GM12878 (cell line): ENCODE measurements at regions not wholly inside any gene's neighbourhood (a gene's known extent, or its start where the extent isn't known, plus 50 kb on each side); places are given as distances from the start of the nearest gene placed in this dataset.

Experiments
- CEBPB ChIP-seq, 2 experiments: fragments of 150-350 bp in 1 of 2; IDR thresholded peaks; 2 replicates each; pipeline ENCODE4 v1.6.1; 2012 to 2014; ENCODE audit warnings: low read depth in 2 of 2, low read length in 2 of 2, borderline replicate concordance in 1 of 2, inconsistent platforms in 1 of 2
- CHD4 ChIP-seq: fragments of 200-600 bp; sonication (generic); IDR thresholded peaks from 2 replicates; pipeline ENCODE4 v1.6.1; 2016; ENCODE audit warnings: mild to moderate bottlenecking
- CREB1 ChIP-seq: IDR thresholded peaks from 2 replicates; pipeline ENCODE4 v1.6.1; 2012; ENCODE audit warnings: low read depth, mild to moderate bottlenecking, inconsistent platforms
- NR2C2 ChIP-seq: IDR thresholded peaks from 2 replicates; pipeline ENCODE4 v1.6.1; 2011; ENCODE audit warnings: borderline replicate concordance, low read depth; ENCODE audit not compliant: control insufficient read depth, insufficient read length
- SMARCA5 ChIP-seq: fragments of 450-650 bp; IDR thresholded peaks from 2 replicates; pipeline ENCODE4 v1.6.1; 2017; ENCODE audit warnings: mild to moderate bottlenecking
- SUZ12 ChIP-seq: fragments of 200-600 bp; sonication (generic); IDR thresholded peaks from one replicate; pipeline ENCODE4 v1.6.1; 2018; ENCODE audit warnings: antibody characterized with exemption, mild to moderate bottlenecking; ENCODE audit not compliant: unreplicated experiment
- TCF3 ChIP-seq: IDR thresholded peaks from 2 replicates; pipeline ENCODE4 v1.6.1; 2012; ENCODE audit warnings: low read depth, mild to moderate bottlenecking, low read length, borderline replicate concordance; ENCODE audit not compliant: insufficient read depth
- ZNF274 ChIP-seq: IDR thresholded peaks from one replicate; pipeline ENCODE4 v1.8.0; 2011; ENCODE audit not compliant: insufficient read length, insufficient read depth
- ZNF384 ChIP-seq: IDR thresholded peaks from 2 replicates; pipeline ENCODE4 v1.6.1; 2012; ENCODE audit warnings: low read depth, mild to moderate bottlenecking, low read length, improper control_type of control experiment, borderline replicate concordance
- TF ChIP-seq, protein P1 (sequence below), 3 experiments: IDR thresholded peaks in 2 of 3; conservative IDR thresholded peaks in 1 of 3; 2 replicates each; pipeline ENCODE4 v1.5.1; 2011; ENCODE audit warnings: low read depth in 3 of 3, low read length in 3 of 3, mild to moderate bottlenecking in 3 of 3, control low read depth in 2 of 3, moderate library complexity in 2 of 3, inconsistent platforms in 1 of 3, mixed read lengths in 1 of 3; ENCODE audit not compliant: control insufficient read depth in 2 of 3, insufficient read depth in 1 of 3; ENCODE audit errors: extremely low read depth in 1 of 3
- TF ChIP-seq, protein P2 (sequence below): fragments of 450-650 bp; IDR thresholded peaks from 2 replicates; pipeline ENCODE4 v1.6.1; 2016; ENCODE audit warnings: mild to moderate bottlenecking
- TF ChIP-seq, protein P3 (sequence below): IDR thresholded peaks from 2 replicates; pipeline ENCODE4 v1.6.1; 2012; ENCODE audit warnings: mild to moderate bottlenecking, low read depth, low read length
- TF ChIP-seq, protein P4 (sequence below): IDR thresholded peaks from 2 replicates; pipeline ENCODE4 v1.6.1; 2011; ENCODE audit warnings: low read depth, low read length, improper control_type of control experiment, borderline replicate concordance

DNA sequence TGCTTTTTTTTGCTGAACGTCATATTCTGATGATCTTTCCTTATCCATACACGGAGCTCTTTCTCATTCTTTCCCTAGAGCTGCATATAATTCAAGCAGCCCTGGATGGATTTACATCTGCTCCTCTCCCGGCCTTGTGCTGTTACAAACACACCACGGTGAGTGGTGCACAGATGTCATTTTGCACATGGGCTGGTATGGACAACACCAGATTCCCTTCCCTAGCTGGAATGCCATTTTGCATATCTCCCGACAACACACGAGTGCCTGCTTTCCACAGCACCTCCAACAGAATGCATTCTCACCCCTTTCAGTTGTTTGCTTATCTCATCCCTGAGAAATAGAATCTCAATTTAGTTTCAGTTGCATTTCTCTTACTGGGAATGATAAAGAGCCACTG, 69.5 kb upstream of the AFDN start:
- TF ChIP-seq CEBPB (IDR thresholded peaks at IDR 0.05; ENCODE audit: borderline replicate concordance in 1 of 2, low read depth in 2 of 2, low read length in 2 of 2) = no peak
- TF ChIP-seq ZNF384 = no peak
- TF ChIP-seq CREB1 = no peak
- TF ChIP-seq ZNF274 = no peak
- TF ChIP-seq, protein P1, sequence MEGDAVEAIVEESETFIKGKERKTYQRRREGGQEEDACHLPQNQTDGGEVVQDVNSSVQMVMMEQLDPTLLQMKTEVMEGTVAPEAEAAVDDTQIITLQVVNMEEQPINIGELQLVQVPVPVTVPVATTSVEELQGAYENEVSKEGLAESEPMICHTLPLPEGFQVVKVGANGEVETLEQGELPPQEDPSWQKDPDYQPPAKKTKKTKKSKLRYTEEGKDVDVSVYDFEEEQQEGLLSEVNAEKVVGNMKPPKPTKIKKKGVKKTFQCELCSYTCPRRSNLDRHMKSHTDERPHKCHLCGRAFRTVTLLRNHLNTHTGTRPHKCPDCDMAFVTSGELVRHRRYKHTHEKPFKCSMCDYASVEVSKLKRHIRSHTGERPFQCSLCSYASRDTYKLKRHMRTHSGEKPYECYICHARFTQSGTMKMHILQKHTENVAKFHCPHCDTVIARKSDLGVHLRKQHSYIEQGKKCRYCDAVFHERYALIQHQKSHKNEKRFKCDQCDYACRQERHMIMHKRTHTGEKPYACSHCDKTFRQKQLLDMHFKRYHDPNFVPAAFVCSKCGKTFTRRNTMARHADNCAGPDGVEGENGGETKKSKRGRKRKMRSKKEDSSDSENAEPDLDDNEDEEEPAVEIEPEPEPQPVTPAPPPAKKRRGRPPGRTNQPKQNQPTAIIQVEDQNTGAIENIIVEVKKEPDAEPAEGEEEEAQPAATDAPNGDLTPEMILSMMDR (IDR thresholded peaks at IDR 0.05 in 2 of 3, conservative IDR thresholded peaks at IDR 0.05 in 1 of 3; ENCODE audit: control insufficient read depth in 2 of 3, extremely low read depth in 1 of 3, insufficient read depth in 1 of 3, low read depth in 3 of 3, low read length in 3 of 3) = no peak
- no peak for TF ChIP-seq NR2C2
- TF ChIP-seq SUZ12 = no peak
- no peak for TF ChIP-seq CHD4
- TF ChIP-seq SMARCA5 = no peak
- TF ChIP-seq, protein P2, sequence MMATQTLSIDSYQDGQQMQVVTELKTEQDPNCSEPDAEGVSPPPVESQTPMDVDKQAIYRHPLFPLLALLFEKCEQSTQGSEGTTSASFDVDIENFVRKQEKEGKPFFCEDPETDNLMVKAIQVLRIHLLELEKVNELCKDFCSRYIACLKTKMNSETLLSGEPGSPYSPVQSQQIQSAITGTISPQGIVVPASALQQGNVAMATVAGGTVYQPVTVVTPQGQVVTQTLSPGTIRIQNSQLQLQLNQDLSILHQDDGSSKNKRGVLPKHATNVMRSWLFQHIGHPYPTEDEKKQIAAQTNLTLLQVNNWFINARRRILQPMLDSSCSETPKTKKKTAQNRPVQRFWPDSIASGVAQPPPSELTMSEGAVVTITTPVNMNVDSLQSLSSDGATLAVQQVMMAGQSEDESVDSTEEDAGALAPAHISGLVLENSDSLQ = no peak
- TF ChIP-seq, protein P3, sequence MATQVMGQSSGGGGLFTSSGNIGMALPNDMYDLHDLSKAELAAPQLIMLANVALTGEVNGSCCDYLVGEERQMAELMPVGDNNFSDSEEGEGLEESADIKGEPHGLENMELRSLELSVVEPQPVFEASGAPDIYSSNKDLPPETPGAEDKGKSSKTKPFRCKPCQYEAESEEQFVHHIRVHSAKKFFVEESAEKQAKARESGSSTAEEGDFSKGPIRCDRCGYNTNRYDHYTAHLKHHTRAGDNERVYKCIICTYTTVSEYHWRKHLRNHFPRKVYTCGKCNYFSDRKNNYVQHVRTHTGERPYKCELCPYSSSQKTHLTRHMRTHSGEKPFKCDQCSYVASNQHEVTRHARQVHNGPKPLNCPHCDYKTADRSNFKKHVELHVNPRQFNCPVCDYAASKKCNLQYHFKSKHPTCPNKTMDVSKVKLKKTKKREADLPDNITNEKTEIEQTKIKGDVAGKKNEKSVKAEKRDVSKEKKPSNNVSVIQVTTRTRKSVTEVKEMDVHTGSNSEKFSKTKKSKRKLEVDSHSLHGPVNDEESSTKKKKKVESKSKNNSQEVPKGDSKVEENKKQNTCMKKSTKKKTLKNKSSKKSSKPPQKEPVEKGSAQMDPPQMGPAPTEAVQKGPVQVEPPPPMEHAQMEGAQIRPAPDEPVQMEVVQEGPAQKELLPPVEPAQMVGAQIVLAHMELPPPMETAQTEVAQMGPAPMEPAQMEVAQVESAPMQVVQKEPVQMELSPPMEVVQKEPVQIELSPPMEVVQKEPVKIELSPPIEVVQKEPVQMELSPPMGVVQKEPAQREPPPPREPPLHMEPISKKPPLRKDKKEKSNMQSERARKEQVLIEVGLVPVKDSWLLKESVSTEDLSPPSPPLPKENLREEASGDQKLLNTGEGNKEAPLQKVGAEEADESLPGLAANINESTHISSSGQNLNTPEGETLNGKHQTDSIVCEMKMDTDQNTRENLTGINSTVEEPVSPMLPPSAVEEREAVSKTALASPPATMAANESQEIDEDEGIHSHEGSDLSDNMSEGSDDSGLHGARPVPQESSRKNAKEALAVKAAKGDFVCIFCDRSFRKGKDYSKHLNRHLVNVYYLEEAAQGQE = no peak
- no peak for TF ChIP-seq TCF3
- TF ChIP-seq, protein P4, sequence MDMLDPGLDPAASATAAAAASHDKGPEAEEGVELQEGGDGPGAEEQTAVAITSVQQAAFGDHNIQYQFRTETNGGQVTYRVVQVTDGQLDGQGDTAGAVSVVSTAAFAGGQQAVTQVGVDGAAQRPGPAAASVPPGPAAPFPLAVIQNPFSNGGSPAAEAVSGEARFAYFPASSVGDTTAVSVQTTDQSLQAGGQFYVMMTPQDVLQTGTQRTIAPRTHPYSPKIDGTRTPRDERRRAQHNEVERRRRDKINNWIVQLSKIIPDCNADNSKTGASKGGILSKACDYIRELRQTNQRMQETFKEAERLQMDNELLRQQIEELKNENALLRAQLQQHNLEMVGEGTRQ = no peak
